K562 (cell line): ENCODE measurements at regions not wholly inside any gene's neighbourhood (a gene's known extent, or its start where the extent isn't known, plus 50 kb on each side); places are given as distances from the start of the nearest gene placed in this dataset.

Source experiments
- ATAC-seq: fragments of 200-7000 bp; cut with Tn5 transposase; 3 replicates; pipeline ENCODE4 v1.9.1; 2020; ENCODE audit warnings: moderate library complexity
- BruUV-seq: library from RNA; stranded (reverse); fragments of 400-500 nt; replicated peaks from 2 replicates; lab custom pipeline; 2021; lab: Mats Ljungman, UMichigan
- CTCF ChIA-PET: fragments of 300-600 bp; formaldehyde crosslinking; extraction: SDS; loops from one replicate; lab custom pipeline; 2021; ENCODE audit warnings: low intra/inter-chr PET ratio; lab: Yijun Ruan, JAX
- POLR2A ChIA-PET: fragments of 300-600, 350-650 bp; sonication (Branson Sonifier 250); formaldehyde crosslinking; extraction: SDS; loops from one replicate; lab custom pipeline; 2021; ENCODE audit warnings: antibody characterized with exemption, inconsistent platforms; lab: Yijun Ruan, JAX
- DNase-seq, 4 experiments: peaks; one replicate each; pipeline versions ENCODE4 v3.0.0 to v3.0.0-alpha.2; 2011 to 2018; ENCODE audit warnings: low spot score in 3 of 4, mixed read lengths in 3 of 4; ENCODE audit errors: extremely low read depth in 1 of 4
- FAIRE-seq: peaks from 2 replicates; lab custom pipeline; 2011; peaks lifted over from hg19 to GRCh38; lab: Jason Lieb, UNC
- H2AFZ ChIP-seq: 2 replicates; pipeline ENCODE4 v1.6.0; 2011; ENCODE audit warnings: low read depth, low read length, control low read depth, inconsistent platforms
- H3K27ac ChIP-seq: fragments of 200-600 bp; 3 replicates; pipeline ENCODE4 v1.8.0; 2011; ENCODE audit warnings: low read depth, mild to moderate bottlenecking, control low read depth, inconsistent platforms, low read length, moderate library complexity, mixed read lengths; ENCODE audit errors: extremely low read depth
- H3K27me3 ChIP-seq, 2 experiments: fragments of 300-600 bp in 1 of 2; 2 replicates in 1 of 2; 3 replicates in 1 of 2; pipeline versions ENCODE4 v1.6.0 to v1.8.0; 2011; ENCODE audit warnings: inconsistent platforms in 2 of 2, low read length in 2 of 2, mild to moderate bottlenecking in 1 of 2, mixed read lengths in 1 of 2, moderate library complexity in 1 of 2; ENCODE audit not compliant: control insufficient read depth in 2 of 2, insufficient read depth in 2 of 2
- H3K36me3 ChIP-seq: fragments of 300-600 bp; 3 replicates; pipeline ENCODE4 v1.8.0; 2011; ENCODE audit warnings: mild to moderate bottlenecking, low read length, inconsistent platforms; ENCODE audit not compliant: control insufficient read depth, insufficient read depth
- H3K4me1 ChIP-seq, 2 experiments: fragments of 200-600 bp in 1 of 2; replicated peaks in 1 of 2; 2 replicates in 1 of 2; 3 replicates in 1 of 2; pipeline versions ENCODE4 v1.5.1 to v1.8.0; 2011; ENCODE audit warnings: inconsistent platforms in 2 of 2, low read length in 2 of 2, mild to moderate bottlenecking in 1 of 2, mixed read lengths in 1 of 2, moderate library complexity in 1 of 2; ENCODE audit not compliant: control insufficient read depth in 2 of 2, insufficient read depth in 2 of 2
- H3K4me2 ChIP-seq: 2 replicates; pipeline ENCODE4 v1.6.1; 2011; ENCODE audit warnings: low read length, control low read depth, inconsistent platforms, mixed read lengths; ENCODE audit not compliant: insufficient read depth
- H3K4me3 ChIP-seq: fragments of 200-600 bp; sonication (generic), shearing (Covaris generic); 2 replicates; pipeline ENCODE4 v1.5.1; 2016; ENCODE audit warnings: control low read depth, inconsistent platforms
- H3K79me2 ChIP-seq: fragments of 200-600 bp; 3 replicates; pipeline ENCODE4 v1.8.0; 2011; ENCODE audit warnings: low read length, inconsistent platforms; ENCODE audit not compliant: control insufficient read depth, insufficient read depth
- H3K9ac ChIP-seq, 2 experiments: 2 replicates each; pipeline versions ENCODE4 v1.6.0 to v1.6.1; 2011; ENCODE audit warnings: low read depth in 2 of 2, low read length in 2 of 2, control low read depth in 1 of 2, inconsistent platforms in 1 of 2, mild to moderate bottlenecking in 1 of 2, mixed read lengths in 1 of 2; ENCODE audit not compliant: insufficient read depth in 1 of 2
- H3K9me1 ChIP-seq: one replicate; pipeline ENCODE4 v1.6.0; 2011; ENCODE audit warnings: inconsistent platforms, mild to moderate bottlenecking, low read length, moderate library complexity; ENCODE audit not compliant: control insufficient read depth, insufficient read depth
- H3K9me3 ChIP-seq: replicated peaks from 2 replicates; pipeline ENCODE4 v1.5.1; 2011; ENCODE audit warnings: low read depth, low read length, inconsistent platforms; ENCODE audit not compliant: control insufficient read depth, insufficient read depth
- H4K20me1 ChIP-seq: replicated peaks from 2 replicates; pipeline ENCODE4 v1.6.1; 2011; ENCODE audit warnings: low read length, inconsistent platforms, mixed read lengths; ENCODE audit not compliant: control insufficient read depth, insufficient read depth
- CBX8 ChIP-seq: fragments of 200-600 bp; sonication (generic); IDR thresholded peaks from 2 replicates; pipeline ENCODE4 v1.6.1; 2012; ENCODE audit warnings: borderline replicate concordance, mixed run types, low read depth, mild to moderate bottlenecking, moderate library complexity, mixed read lengths, low read length, control low read depth, inconsistent platforms; ENCODE audit not compliant: poor library complexity, severe bottlenecking; ENCODE audit errors: extremely low read depth
- COPS2 ChIP-seq: fragments of 450-650 bp; conservative IDR thresholded peaks from 2 replicates; pipeline ENCODE4 v1.6.1; 2016; ENCODE audit warnings: mild to moderate bottlenecking, moderate library complexity
- EP400 ChIP-seq: fragments of 450-650 bp; IDR thresholded peaks from 2 replicates; pipeline ENCODE4 v1.6.1; 2017; ENCODE audit warnings: antibody characterized with exemption, mild to moderate bottlenecking, moderate library complexity
- HNRNPK ChIP-seq: fragments of 200-400 bp; formaldehyde crosslinking; IDR thresholded peaks from one replicate; pipeline ENCODE4 v1.6.1; 2018; ENCODE audit warnings: mild to moderate bottlenecking, low read depth, low read length; ENCODE audit not compliant: poor library complexity, severe bottlenecking
- ILF3 ChIP-seq: fragments of 450-650 bp; IDR thresholded peaks from 2 replicates; pipeline ENCODE4 v1.6.1; 2018; ENCODE audit warnings: antibody characterized with exemption, mild to moderate bottlenecking, moderate library complexity, borderline replicate concordance
- SIRT6 ChIP-seq: IDR thresholded peaks from one replicate; pipeline ENCODE4 v1.6.1; 2012; ENCODE audit warnings: low read depth, mild to moderate bottlenecking, control low read depth, inconsistent platforms, low read length, moderate library complexity
- TEAD1 ChIP-seq, 2 experiments: fragments of 450-650 bp in 1 of 2; sonication (generic) in 1 of 2; formaldehyde crosslinking; IDR thresholded peaks; 2 replicates each; pipeline versions ENCODE4 v1.4.0 to v1.8.0; 2020 to 2022; ENCODE audit warnings: mild to moderate bottlenecking in 2 of 2, missing genetic modification reagents in 1 of 2
- XRCC5 ChIP-seq: fragments of 200-400 bp; formaldehyde crosslinking; IDR thresholded peaks from 2 replicates; pipeline ENCODE4 v1.6.1; 2017; ENCODE audit warnings: low read depth, mild to moderate bottlenecking, low read length
- ZBTB8A ChIP-seq: fragments of 450-650 bp; IDR thresholded peaks from 2 replicates; pipeline ENCODE4 v1.6.1; 2018; ENCODE audit warnings: mild to moderate bottlenecking, moderate library complexity; ENCODE audit not compliant: partially characterized antibody
- ZNF311 ChIP-seq: fragments of 250-450 bp; sonication (Bioruptor Pico); IDR thresholded peaks from 2 replicates; pipeline ENCODE4 v1.4.0; 2020; ENCODE audit warnings: mild to moderate bottlenecking, moderate library complexity
- ZNF384 ChIP-seq: IDR thresholded peaks from 2 replicates; pipeline ENCODE4 v1.6.1; 2012; ENCODE audit warnings: low read depth, low read length, improper control_type of control experiment
- ZNF76 ChIP-seq: fragments of 250-450 bp; sonication (Bioruptor Pico); IDR thresholded peaks from 2 replicates; pipeline ENCODE4 v1.4.0; 2020; ENCODE audit warnings: mild to moderate bottlenecking, moderate library complexity, borderline replicate concordance
- WGBS: fragments of 100-300 bp; shearing (Covaris generic); methylation state at CpG from one replicate; pipeline ENCODE4 v1.1.6; 2016; ENCODE audit warnings: low coverage, mixed read lengths; ENCODE audit not compliant: insufficient coverage; ENCODE audit errors: missing lambda C conversion rate; 5-methylcytosine and 5-hydroxymethylcytosine counted together
- in situ Hi-C: fragments of 300-500 bp; cut with MboI; formaldehyde crosslinking; loops from 4 replicates; pipeline ENCODE4 v1.15.0; 2018; ENCODE audit warnings: inconsistent platforms, mixed read lengths
- intact Hi-C: fragments of 100-400 bp; cut with micrococcal nuclease; formaldehyde crosslinking; loops from 2 replicates; pipeline ENCODE4 v1.14.2; 2022
- TF ChIP-seq, protein P1 (sequence below), 2 experiments: fragments of 450-650 bp; IDR thresholded peaks; 2 replicates each; pipeline ENCODE4 v1.6.1; 2018; ENCODE audit warnings: mild to moderate bottlenecking in 2 of 2, low read depth in 1 of 2; ENCODE audit not compliant: partially characterized antibody in 2 of 2

DNA sequence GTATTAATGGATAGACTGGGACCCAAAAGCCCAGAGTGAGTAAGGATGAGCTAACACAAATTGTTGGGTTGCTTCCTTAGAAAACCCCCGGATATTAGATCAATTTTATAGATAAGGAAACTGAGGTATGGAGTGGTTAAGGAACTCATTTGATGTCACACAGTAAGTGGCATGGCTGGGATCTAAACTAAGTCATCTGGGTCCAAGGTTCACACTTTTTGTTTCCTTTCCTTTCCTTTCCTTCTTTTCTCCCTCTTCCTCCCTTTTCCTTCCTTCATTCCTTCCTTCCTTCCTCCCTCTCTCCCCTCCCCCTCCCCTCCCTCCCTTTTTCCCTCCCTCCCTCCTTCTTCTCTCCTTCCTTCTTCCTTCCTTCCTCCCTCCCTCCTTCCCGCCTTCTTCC, 469.5 kb downstream of the TYW1 start:
- POLR2A ChIA-PET: no interaction called here

DNA sequence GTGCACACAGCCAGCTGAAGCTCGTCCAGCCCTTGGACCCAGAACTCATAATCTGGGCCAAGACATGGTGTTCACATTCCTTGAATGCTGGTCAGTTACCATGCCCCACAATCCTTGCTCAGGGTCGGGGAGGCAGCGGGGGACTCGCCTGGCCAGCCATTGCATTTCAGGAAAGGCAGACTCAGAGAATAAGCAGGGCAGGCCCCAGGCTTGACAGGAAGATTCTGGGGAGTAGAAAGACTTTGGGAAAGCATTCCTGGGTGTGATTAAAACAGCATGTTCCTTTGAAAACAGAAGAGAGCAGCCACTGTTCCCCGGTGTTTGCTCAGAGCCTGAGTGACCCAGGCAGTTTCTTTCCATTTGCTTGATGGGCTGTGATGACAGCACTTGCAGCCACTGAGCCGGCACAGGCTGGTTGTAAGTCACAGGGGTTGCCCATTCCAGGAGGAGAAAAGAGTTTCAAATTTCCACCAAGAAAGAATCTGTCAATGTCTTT, 473.7 kb downstream of the TYW1 start:
- in situ Hi-C loops (no loop called here), intact Hi-C loops (no loop called here)
- Histone ChIP-seq H3K9me3 (no peaks in the 10 kb centered on the region), H3K4me3 (no peak overlapping the region), H3K27ac (no peak overlapping the region), H4K20me1 (0 out of 2 replicates have a peak, but pooled peaks cover 2% of the 10 kb centered on the region), H3K79me2 (no peaks in the 10 kb centered on the region), H3K9ac (no peak overlapping the region), H3K4me1 (no peaks in the 10 kb centered on the region), H3K9me1 (no peaks in the 10 kb centered on the region), H3K36me3 (no peaks in the 10 kb centered on the region), H3K4me2 (no peak overlapping the region), H2AFZ (no peak overlapping the region), H3K27me3 (peaks cover 7 to 17% of the 10 kb centered on the region in 2 experiments; a peak in 3 of 5 replicates)
- no TSS peak for BruUV-seq
- 0% methylated on average over 6 of the region's 6 CpGs for WGBS
- ChIA-PET POLR2A (interaction anchor here (0.6 kb wide), 1 partner anchor 7 kb away, joined by 5 read pairs; no protein-coding TSS in a partner anchor), CTCF (no interaction called here)
- ATAC-seq (no peak), FAIRE-seq (no peak), DNase-seq (no peak)
- TF ChIP-seq SIRT6: no peak
- TF ChIP-seq ZNF311 (CRISPR knock-in tag): no peak
- TF ChIP-seq ZNF384: no peak
- TF ChIP-seq TEAD1 (CRISPR knock-in tag; IDR thresholded peaks at IDR 0.05): no peak
- TF ChIP-seq, protein P1, sequence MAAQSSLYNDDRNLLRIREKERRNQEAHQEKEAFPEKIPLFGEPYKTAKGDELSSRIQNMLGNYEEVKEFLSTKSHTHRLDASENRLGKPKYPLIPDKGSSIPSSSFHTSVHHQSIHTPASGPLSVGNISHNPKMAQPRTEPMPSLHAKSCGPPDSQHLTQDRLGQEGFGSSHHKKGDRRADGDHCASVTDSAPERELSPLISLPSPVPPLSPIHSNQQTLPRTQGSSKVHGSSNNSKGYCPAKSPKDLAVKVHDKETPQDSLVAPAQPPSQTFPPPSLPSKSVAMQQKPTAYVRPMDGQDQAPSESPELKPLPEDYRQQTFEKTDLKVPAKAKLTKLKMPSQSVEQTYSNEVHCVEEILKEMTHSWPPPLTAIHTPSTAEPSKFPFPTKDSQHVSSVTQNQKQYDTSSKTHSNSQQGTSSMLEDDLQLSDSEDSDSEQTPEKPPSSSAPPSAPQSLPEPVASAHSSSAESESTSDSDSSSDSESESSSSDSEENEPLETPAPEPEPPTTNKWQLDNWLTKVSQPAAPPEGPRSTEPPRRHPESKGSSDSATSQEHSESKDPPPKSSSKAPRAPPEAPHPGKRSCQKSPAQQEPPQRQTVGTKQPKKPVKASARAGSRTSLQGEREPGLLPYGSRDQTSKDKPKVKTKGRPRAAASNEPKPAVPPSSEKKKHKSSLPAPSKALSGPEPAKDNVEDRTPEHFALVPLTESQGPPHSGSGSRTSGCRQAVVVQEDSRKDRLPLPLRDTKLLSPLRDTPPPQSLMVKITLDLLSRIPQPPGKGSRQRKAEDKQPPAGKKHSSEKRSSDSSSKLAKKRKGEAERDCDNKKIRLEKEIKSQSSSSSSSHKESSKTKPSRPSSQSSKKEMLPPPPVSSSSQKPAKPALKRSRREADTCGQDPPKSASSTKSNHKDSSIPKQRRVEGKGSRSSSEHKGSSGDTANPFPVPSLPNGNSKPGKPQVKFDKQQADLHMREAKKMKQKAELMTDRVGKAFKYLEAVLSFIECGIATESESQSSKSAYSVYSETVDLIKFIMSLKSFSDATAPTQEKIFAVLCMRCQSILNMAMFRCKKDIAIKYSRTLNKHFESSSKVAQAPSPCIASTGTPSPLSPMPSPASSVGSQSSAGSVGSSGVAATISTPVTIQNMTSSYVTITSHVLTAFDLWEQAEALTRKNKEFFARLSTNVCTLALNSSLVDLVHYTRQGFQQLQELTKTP (IDR thresholded peaks at IDR 0.05; ENCODE audit: low read depth in 1 of 2, partially characterized antibody in 2 of 2): no peak
- TF ChIP-seq XRCC5: no peak
- TF ChIP-seq EP400: no peak
- no peak for TF ChIP-seq ZNF76 (CRISPR knock-in tag)
- no peak for TF ChIP-seq CBX8
- TF ChIP-seq ILF3: no peak
- no peak for TF ChIP-seq COPS2

More for the DNA sequence above, 469.5 kb downstream of the TYW1 start:
- no peaks in the 10 kb centered on the region for H3K9me3 ChIP-seq
- peaks cover 7 to 14% of the 10 kb centered on the region in 2 experiments; a peak in 4 of 5 replicates for H3K27me3 ChIP-seq
- intact Hi-C loops: no loop called here
- no peaks in the 10 kb centered on the region for H3K36me3 ChIP-seq
- H3K79me2 ChIP-seq: no peaks in the 10 kb centered on the region
- CTCF ChIA-PET: no interaction called here
- no peak overlapping the region for H3K9ac ChIP-seq
- TF ChIP-seq HNRNPK (peak; percentile 83), ZBTB8A (no peak)
- H3K27ac ChIP-seq: no peak overlapping the region
- BruUV-seq: no TSS peak
- WGBS: 0% methylated on average over 1 of the region's 2 CpGs
- DNase-seq: no peak
- no peak overlapping the region for H2AFZ ChIP-seq
- ATAC-seq: no peak
- no peak for FAIRE-seq
- H3K4me2 ChIP-seq: no peak overlapping the region
- H3K4me3 ChIP-seq: no peak overlapping the region
- H3K9me1 ChIP-seq: no peaks in the 10 kb centered on the region
- in situ Hi-C loops: no loop called here
- H4K20me1 ChIP-seq: 0 out of 2 replicates have a peak, but pooled peaks cover 2% of the 10 kb centered on the region
- H3K4me1 ChIP-seq: no peaks in the 10 kb centered on the region
